MCF 10A (cell line): ENCODE measurements at regions not wholly inside any gene's neighbourhood (a gene's known extent, or its start where the extent isn't known, plus 50 kb on each side); places are given as distances from the start of the nearest gene placed in this dataset.
A peak's percentile ranks its signal among the peaks of the same experiment; 100 is the strongest.
"Not testable (repeated sequence)": the region's sequence is repeated elsewhere in the genome, so short reads cannot be mapped to it uniquely, and the experiment has no call there.

Experiments used
- BruUV-seq: library from RNA; stranded (reverse); fragments of 400-500 nt; replicated peaks from 2 replicates; lab custom pipeline; 2021; lab: Mats Ljungman, UMichigan
- CTCF ChIA-PET: fragments of 300-600 bp; sonication (Branson Sonifier 250); formaldehyde crosslinking; extraction: SDS; loops from one replicate; lab custom pipeline; 2021; ENCODE audit warnings: antibody characterized with exemption, inconsistent platforms; lab: Yijun Ruan, JAX
- POLR2A ChIA-PET: fragments of 300-600, 350-650 bp; sonication (Branson Sonifier 250); formaldehyde crosslinking; extraction: SDS; loops from one replicate; lab custom pipeline; 2020; ENCODE audit warnings: antibody characterized with exemption, inconsistent platforms; lab: Yijun Ruan, JAX
- DNase-seq: peaks from one replicate; pipeline ENCODE4 v3.0.0-alpha.2; 2018; ENCODE audit not compliant: unreplicated experiment
- H3K27ac Mint-ChIP-seq: one replicate; pipeline ENCODE4 v1.8.0; 2022; ENCODE audit warnings: mild to moderate bottlenecking, low read depth, mixed read lengths; ENCODE audit not compliant: unreplicated experiment
- H3K27me3 Mint-ChIP-seq: one replicate; pipeline ENCODE4 v1.8.0; 2022; ENCODE audit warnings: mixed read lengths; ENCODE audit not compliant: insufficient read depth, unreplicated experiment
- H3K36me3 Mint-ChIP-seq: one replicate; pipeline ENCODE4 v1.8.0; 2022; ENCODE audit warnings: mild to moderate bottlenecking, moderate library complexity, mixed read lengths; ENCODE audit not compliant: insufficient read depth, unreplicated experiment
- H3K4me1 Mint-ChIP-seq: one replicate; pipeline ENCODE4 v1.8.0; 2022; ENCODE audit warnings: mixed read lengths; ENCODE audit not compliant: insufficient read depth, unreplicated experiment
- H3K4me3 Mint-ChIP-seq: one replicate; pipeline ENCODE4 v1.8.0; 2022; ENCODE audit warnings: mild to moderate bottlenecking, moderate library complexity, mixed read lengths; ENCODE audit not compliant: unreplicated experiment
- H3K9me3 Mint-ChIP-seq: one replicate; pipeline ENCODE4 v1.8.0; 2022; ENCODE audit warnings: mixed read lengths; ENCODE audit not compliant: unreplicated experiment
- CTCF ChIP-seq: fragments of 200-600 bp; IDR thresholded peaks from one replicate; pipeline ENCODE4 v1.8.0; 2022; ENCODE audit warnings: antibody characterized with exemption, mild to moderate bottlenecking; ENCODE audit not compliant: unreplicated experiment
- intact Hi-C: fragments of 100-400 bp; cut with micrococcal nuclease; formaldehyde crosslinking; loops from 2 replicates; pipeline ENCODE4 v1.14.1; 2022

- POLR2A ChIA-PET = no interaction called here
- H3K4me3 Mint-ChIP-seq = no peak overlapping the region
- CTCF ChIA-PET = interaction anchor here (0.5 kb wide), 1 partner anchor 14 kb away, joined by 4 read pairs; no protein-coding TSS in a partner anchor
- no peak for TF ChIP-seq CTCF
- peak; percentile 34 for DNase-seq
- H3K4me1 Mint-ChIP-seq = peaks cover 5% of the 10 kb centered on the region
- intact Hi-C loops = no loop called here
- BruUV-seq = no TSS peak
- no peaks in the 10 kb centered on the region for H3K27me3 Mint-ChIP-seq
- H3K36me3 Mint-ChIP-seq = no peaks in the 10 kb centered on the region
- no peaks in the 10 kb centered on the region for H3K9me3 Mint-ChIP-seq
- no peak overlapping the region for H3K27ac Mint-ChIP-seq
These were observed 264.2 kb upstream of the AMIGO2 start for GRCh38 chr12:47343684-47344567.

GRCh38 chr12:47340411-47341015, 260.8 kb upstream of the AMIGO2 start:
- no peak overlapping the region for H3K4me3 Mint-ChIP-seq
- H3K27me3 Mint-ChIP-seq = no peaks in the 10 kb centered on the region
- peaks cover 23% of the 10 kb centered on the region for H3K9me3 Mint-ChIP-seq
- no peak for DNase-seq
- BruUV-seq = no TSS peak
- ChIA-PET CTCF (interaction anchor here (0.7 kb wide), 1 partner anchor 8 kb away, joined by 3 read pairs; no protein-coding TSS in a partner anchor), POLR2A (interaction anchor here (0.6 kb wide), 1 partner anchor 1146 kb away, joined by 3 read pairs; no protein-coding TSS in a partner anchor)
- peaks cover 5% of the 10 kb centered on the region for H3K4me1 Mint-ChIP-seq
- intact Hi-C loops = no loop called here
- TF ChIP-seq CTCF = no peak
- no peaks in the 10 kb centered on the region for H3K36me3 Mint-ChIP-seq
- H3K27ac Mint-ChIP-seq = no peak overlapping the region

- no peak overlapping the region for H3K27ac Mint-ChIP-seq
- no peaks in the 10 kb centered on the region for H3K27me3 Mint-ChIP-seq
- ChIA-PET POLR2A (interaction anchor here (0.7 kb wide), 1 partner anchor 39 kb away, joined by 3 read pairs; no protein-coding TSS in a partner anchor), CTCF (no interaction called here)
- no peaks in the 10 kb centered on the region for H3K36me3 Mint-ChIP-seq
- TF ChIP-seq CTCF = no peak
- intact Hi-C loops = no loop called here
- H3K4me3 Mint-ChIP-seq = no peak overlapping the region
- no peak for DNase-seq
- peaks cover 23% of the 10 kb centered on the region for H3K9me3 Mint-ChIP-seq
- BruUV-seq = no TSS peak
- peaks cover 5% of the 10 kb centered on the region for H3K4me1 Mint-ChIP-seq
These were observed 257.8 kb upstream of the AMIGO2 start for GRCh38 chr12:47337581-47337980.

- POLR2A ChIA-PET, H3K4me1 Mint-ChIP-seq, intact Hi-C loops, H3K36me3 Mint-ChIP-seq, H3K27me3 Mint-ChIP-seq, DNase-seq, H3K27ac Mint-ChIP-seq, H3K4me3 Mint-ChIP-seq, BruUV-seq: not testable (repeated sequence)
- CTCF ChIA-PET = interaction anchor here (1.8 kb wide), 1 partner anchor 64 kb away, joined by 4 read pairs; no protein-coding TSS in a partner anchor
- peaks cover 19% of the 10 kb centered on the region for H3K9me3 Mint-ChIP-seq
These were observed 253.6 kb upstream of the AMIGO2 start for GRCh38 chr12:47333271-47333858.
